ENCODE measurements at regions not wholly inside any gene's neighbourhood (a gene's known extent, or its start where the extent isn't known, plus 50 kb on each side); places are given as distances from the start of the nearest gene placed in this dataset.

DNA sequence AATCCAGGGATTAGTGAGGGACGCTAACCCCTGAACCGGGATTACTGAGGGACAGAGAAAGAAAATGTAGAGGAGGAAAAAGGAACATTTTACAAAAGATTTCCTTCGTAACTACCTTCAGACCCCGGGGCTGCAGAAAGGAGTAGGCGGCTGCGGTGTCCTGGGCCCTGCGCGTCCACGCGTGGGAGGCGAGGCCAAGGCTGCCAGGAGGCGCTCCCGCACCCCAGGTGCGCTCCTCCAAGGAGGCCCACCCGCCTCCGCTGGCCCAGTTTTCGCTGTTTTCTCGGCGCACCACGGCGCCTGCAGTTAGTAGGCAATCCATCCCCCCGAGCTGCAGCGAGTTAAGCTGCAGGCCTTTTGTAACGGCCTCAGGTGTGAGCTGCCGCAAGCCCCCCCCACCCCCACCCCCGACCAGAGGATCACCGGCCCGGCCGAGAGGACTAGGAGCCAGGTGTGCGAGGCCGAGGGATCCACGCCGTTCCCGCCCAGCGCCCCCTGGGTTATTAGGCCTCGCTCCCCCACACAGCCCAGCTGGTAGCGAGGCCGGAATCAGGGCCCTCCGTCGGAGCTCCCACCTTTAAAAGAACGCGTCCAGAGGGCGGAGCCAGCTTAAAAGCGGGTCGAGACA lies 380.3 kb upstream of the ARID1B start:
- TF ChIP-seq, protein P1, sequence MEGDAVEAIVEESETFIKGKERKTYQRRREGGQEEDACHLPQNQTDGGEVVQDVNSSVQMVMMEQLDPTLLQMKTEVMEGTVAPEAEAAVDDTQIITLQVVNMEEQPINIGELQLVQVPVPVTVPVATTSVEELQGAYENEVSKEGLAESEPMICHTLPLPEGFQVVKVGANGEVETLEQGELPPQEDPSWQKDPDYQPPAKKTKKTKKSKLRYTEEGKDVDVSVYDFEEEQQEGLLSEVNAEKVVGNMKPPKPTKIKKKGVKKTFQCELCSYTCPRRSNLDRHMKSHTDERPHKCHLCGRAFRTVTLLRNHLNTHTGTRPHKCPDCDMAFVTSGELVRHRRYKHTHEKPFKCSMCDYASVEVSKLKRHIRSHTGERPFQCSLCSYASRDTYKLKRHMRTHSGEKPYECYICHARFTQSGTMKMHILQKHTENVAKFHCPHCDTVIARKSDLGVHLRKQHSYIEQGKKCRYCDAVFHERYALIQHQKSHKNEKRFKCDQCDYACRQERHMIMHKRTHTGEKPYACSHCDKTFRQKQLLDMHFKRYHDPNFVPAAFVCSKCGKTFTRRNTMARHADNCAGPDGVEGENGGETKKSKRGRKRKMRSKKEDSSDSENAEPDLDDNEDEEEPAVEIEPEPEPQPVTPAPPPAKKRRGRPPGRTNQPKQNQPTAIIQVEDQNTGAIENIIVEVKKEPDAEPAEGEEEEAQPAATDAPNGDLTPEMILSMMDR (conservative IDR thresholded peaks at IDR 0.05; ENCODE audit: low read depth in 2 of 2), result no peak
- TF ChIP-seq REST (IDR thresholded peaks at IDR 0.05; ENCODE audit: unreplicated experiment) (no peak), POLR2AphosphoS5 (IDR thresholded peaks at IDR 0.05; ENCODE audit: low read depth) (no peak), EZH2 (IDR thresholded peaks at IDR 0.05; ENCODE audit: low read depth, unreplicated experiment) (no peak)

Measured in GM23338 (cell line).